Keratinocyte (primary cell): ENCODE measurements at regions not wholly inside any gene's neighbourhood (a gene's known extent, or its start where the extent isn't known, plus 50 kb on each side); places are given as distances from the start of the nearest gene placed in this dataset.

Experiments used
- DNase-seq: peaks from one replicate; pipeline ENCODE4 v3.0.0-alpha.2; 2011; ENCODE audit warnings: low read depth, missing footprints, low spot score
- FAIRE-seq: peaks from 2 replicates; lab custom pipeline; 2011; peaks lifted over from hg19 to GRCh38; lab: Jason Lieb, UNC
- H2AFZ ChIP-seq: 2 replicates; pipeline ENCODE4 v1.6.0; 2012; ENCODE audit warnings: low read length, control low read depth, inconsistent platforms; ENCODE audit not compliant: control insufficient read depth
- H3K27ac ChIP-seq: 2 replicates; pipeline ENCODE4 v1.5.1; 2011; ENCODE audit warnings: low read length; ENCODE audit not compliant: control insufficient read depth, insufficient read depth
- H3K27me3 ChIP-seq: 3 replicates; pipeline ENCODE4 v1.6.0; 2011; ENCODE audit warnings: low read length; ENCODE audit not compliant: control insufficient read depth, insufficient read depth; ENCODE audit errors: extremely low read depth
- H3K36me3 ChIP-seq, 2 experiments: 2 replicates in 1 of 2; 3 replicates in 1 of 2; pipeline ENCODE4 v1.5.1; 2011; ENCODE audit warnings: low read length in 2 of 2, mild to moderate bottlenecking in 1 of 2; ENCODE audit not compliant: control insufficient read depth in 2 of 2, insufficient read depth in 2 of 2; ENCODE audit errors: extremely low read depth in 1 of 2
- H3K4me1 ChIP-seq: 3 replicates; pipeline ENCODE4 v1.5.1; 2011; ENCODE audit warnings: low read length; ENCODE audit not compliant: control insufficient read depth, insufficient read depth; ENCODE audit errors: extremely low read depth
- H3K4me2 ChIP-seq: 3 replicates; pipeline ENCODE4 v1.6.0; 2011; ENCODE audit warnings: low read depth, low read length; ENCODE audit not compliant: control insufficient read depth, insufficient read depth; ENCODE audit errors: extremely low read depth
- H3K4me3 ChIP-seq, 3 experiments: fragments of 200-600 bp in 1 of 3; sonication (generic) in 1 of 3; 2 replicates in 2 of 3; 3 replicates in 1 of 3; pipeline ENCODE4 v1.5.1; 2011 to 2016; ENCODE audit warnings: low read length in 3 of 3, mild to moderate bottlenecking in 3 of 3, control low read depth in 2 of 3, inconsistent platforms in 1 of 3, low read depth in 1 of 3, mixed read lengths in 1 of 3, mixed run types in 1 of 3, moderate library complexity in 1 of 3; ENCODE audit not compliant: control insufficient read depth in 2 of 3, insufficient read depth in 2 of 3; ENCODE audit errors: extremely low read depth in 1 of 3
- H3K79me2 ChIP-seq: 2 replicates; pipeline ENCODE4 v1.6.0; 2012; ENCODE audit warnings: low read length; ENCODE audit not compliant: control insufficient read depth, insufficient read depth
- H3K9ac ChIP-seq: 3 replicates; pipeline ENCODE4 v1.6.0; 2011; ENCODE audit warnings: low read length; ENCODE audit not compliant: control insufficient read depth, insufficient read depth; ENCODE audit errors: extremely low read depth
- H3K9me1 ChIP-seq: 3 replicates; pipeline ENCODE4 v1.6.0; 2011; ENCODE audit warnings: low read length; ENCODE audit not compliant: control insufficient read depth, insufficient read depth; ENCODE audit errors: extremely low read depth
- H3K9me3 ChIP-seq: 2 replicates; pipeline ENCODE4 v1.5.1; 2012; ENCODE audit warnings: low read depth, low read length; ENCODE audit not compliant: control insufficient read depth
- H4K20me1 ChIP-seq: 3 replicates; pipeline ENCODE4 v1.6.0; 2011; ENCODE audit warnings: low read length; ENCODE audit not compliant: control insufficient read depth, insufficient read depth; ENCODE audit errors: extremely low read depth
- CTCF ChIP-seq, 3 experiments: IDR thresholded peaks in 1 of 3; conservative IDR thresholded peaks in 1 of 3; optimal IDR thresholded peaks in 1 of 3; 2 replicates in 2 of 3; 3 replicates in 1 of 3; pipeline versions ENCODE3 to v1.5.1; 2011; ENCODE audit warnings: low read length in 3 of 3, mild to moderate bottlenecking in 3 of 3, moderate library complexity in 2 of 3, control low read depth in 1 of 3, inconsistent platforms in 1 of 3; ENCODE audit not compliant: insufficient read depth in 2 of 3; ENCODE audit errors: extremely low read depth in 1 of 3
- EZH2 ChIP-seq: IDR thresholded peaks from one replicate; pipeline ENCODE4 v1.6.1; 2012; ENCODE audit warnings: inconsistent platforms, mild to moderate bottlenecking, low read length, moderate library complexity
- dilution Hi-C: fragments of 300-500 bp; cut with MboI; formaldehyde crosslinking; loops from one replicate; pipeline ENCODE4 v1.7.0; 2020; ENCODE audit warnings: low sequenced_read_pairs; ENCODE audit not compliant: extremely low pct_ligation_motif_present

- Histone ChIP-seq H3K36me3 (no peaks in the 10 kb centered on the region), H3K9me3 (no peaks in the 10 kb centered on the region), H3K27ac (no peak overlapping the region), H4K20me1 (no peaks in the 10 kb centered on the region), H3K4me1 (no peaks in the 10 kb centered on the region), H3K27me3 (no peaks in the 10 kb centered on the region), H3K9me1 (no peaks in the 10 kb centered on the region), H3K9ac (no peak overlapping the region), H2AFZ (no peak overlapping the region), H3K4me3 (no peak overlapping the region), H3K79me2 (no peaks in the 10 kb centered on the region), H3K4me2 (no peak overlapping the region)
- FAIRE-seq (no peak), DNase-seq (no peak)
- dilution Hi-C loops: no loop called here
- TF ChIP-seq EZH2 (no peak), CTCF (optimal IDR thresholded peaks at IDR 0.05 in 1 of 3, IDR thresholded peaks at IDR 0.05 in 1 of 3, conservative IDR thresholded peaks at IDR 0.05 in 1 of 3; ENCODE audit: extremely low read depth in 1 of 3, insufficient read depth in 2 of 3, low read length in 3 of 3) (no peak)
Measured at GRCh38 chr5:12690361-12690760, 786.1 kb upstream of the CTNND2 start.

GRCh38 chr5:12683249-12683648 is 779.0 kb upstream of the CTNND2 start:
- DNase-seq: no peak
- dilution Hi-C loops: no loop called here
- no peak overlapping the region for H3K4me3 ChIP-seq
- no peaks in the 10 kb centered on the region for H3K36me3 ChIP-seq
- no peaks in the 10 kb centered on the region for H3K27me3 ChIP-seq
- H3K79me2 ChIP-seq: no peaks in the 10 kb centered on the region
- no peaks in the 10 kb centered on the region for H3K4me1 ChIP-seq
- no peak overlapping the region for H3K9ac ChIP-seq
- H3K27ac ChIP-seq: no peak overlapping the region
- FAIRE-seq: no peak
- no peak for TF ChIP-seq CTCF (optimal IDR thresholded peaks at IDR 0.05 in 1 of 3, IDR thresholded peaks at IDR 0.05 in 1 of 3, conservative IDR thresholded peaks at IDR 0.05 in 1 of 3; ENCODE audit: extremely low read depth in 1 of 3, insufficient read depth in 2 of 3, low read length in 3 of 3)
- no peak for TF ChIP-seq EZH2
- no peaks in the 10 kb centered on the region for H4K20me1 ChIP-seq
- H3K9me1 ChIP-seq: no peaks in the 10 kb centered on the region
- H3K9me3 ChIP-seq: no peaks in the 10 kb centered on the region
- H2AFZ ChIP-seq: no peak overlapping the region
- no peak overlapping the region for H3K4me2 ChIP-seq
